Stimulated activated memory B cell treated with anti-CD40 and anti-IgM and Interleukin-4, amounts not matched to agents 10 μg/mL and 1 μg/mL and 100 μg/mL, for 72 hours (primary cell): ENCODE measurements at regions not wholly inside any gene's neighbourhood (a gene's known extent, or its start where the extent isn't known, plus 50 kb on each side); places are given as distances from the start of the nearest gene placed in this dataset.

ENCODE experiments used
- ATAC-seq: fragments of 150-1000 bp; cut with Tn5 transposase; 2 replicates; pipeline ENCODE4 v1.10.0; 2021
- H3K27ac Mint-ChIP-seq: one replicate; pipeline ENCODE4 v1.8.0; 2022; ENCODE audit warnings: mild to moderate bottlenecking, mixed read lengths
- H3K27me3 Mint-ChIP-seq: one replicate; pipeline ENCODE4 v1.8.0; 2022; ENCODE audit warnings: mixed read lengths
- H3K36me3 Mint-ChIP-seq: one replicate; pipeline ENCODE4 v1.8.0; 2022; ENCODE audit warnings: mixed read lengths
- H3K4me1 Mint-ChIP-seq: one replicate; pipeline ENCODE4 v1.8.0; 2022; ENCODE audit warnings: mixed read lengths
- H3K4me3 Mint-ChIP-seq: one replicate; pipeline ENCODE4 v1.8.0; 2022; ENCODE audit warnings: mild to moderate bottlenecking, moderate library complexity, mixed read lengths
- H3K9me3 Mint-ChIP-seq: one replicate; pipeline ENCODE4 v1.8.0; 2022; ENCODE audit warnings: mixed read lengths

- no peak overlapping the region for H3K4me3 Mint-ChIP-seq
- no peaks in the 10 kb centered on the region for H3K27me3 Mint-ChIP-seq
- peaks cover 9% of the 10 kb centered on the region for H3K9me3 Mint-ChIP-seq
- ATAC-seq, result no peak
- no peaks in the 10 kb centered on the region for H3K4me1 Mint-ChIP-seq
- H3K27ac Mint-ChIP-seq, result no peak overlapping the region
- H3K36me3 Mint-ChIP-seq, result no peaks in the 10 kb centered on the region
Observed at GRCh38 chr13:58869566-58869965, 1238.0 kb downstream of the PCDH17 start.

- peaks cover 10% of the 10 kb centered on the region for H3K9me3 Mint-ChIP-seq
- no peak overlapping the region for H3K4me3 Mint-ChIP-seq
- no peak overlapping the region for H3K27ac Mint-ChIP-seq
- H3K36me3 Mint-ChIP-seq, result no peaks in the 10 kb centered on the region
- ATAC-seq, result no peak
- no peaks in the 10 kb centered on the region for H3K4me1 Mint-ChIP-seq
- no peaks in the 10 kb centered on the region for H3K27me3 Mint-ChIP-seq
Observed at GRCh38 chr13:58876473-58876872, 1244.9 kb downstream of the PCDH17 start.

GRCh38 chr13:58879114-58879513, 1247.6 kb downstream of the PCDH17 start:
- no peaks in the 10 kb centered on the region for H3K36me3 Mint-ChIP-seq
- H3K27ac Mint-ChIP-seq, result no peak overlapping the region
- no peak overlapping the region for H3K4me3 Mint-ChIP-seq
- peaks cover 4% of the 10 kb centered on the region for H3K9me3 Mint-ChIP-seq
- no peaks in the 10 kb centered on the region for H3K27me3 Mint-ChIP-seq
- no peak for ATAC-seq
- no peaks in the 10 kb centered on the region for H3K4me1 Mint-ChIP-seq

- ATAC-seq, result no peak
- Mint-ChIP-seq H3K9me3 (peaks cover 4% of the 10 kb centered on the region), H3K4me1 (no peaks in the 10 kb centered on the region), H3K27me3 (no peaks in the 10 kb centered on the region), H3K27ac (no peak overlapping the region), H3K36me3 (no peaks in the 10 kb centered on the region), H3K4me3 (no peak overlapping the region)
Observed at GRCh38 chr13:58882516-58882915, 1251.0 kb downstream of the PCDH17 start.

- H3K27me3 Mint-ChIP-seq, result no peaks in the 10 kb centered on the region
- no peaks in the 10 kb centered on the region for H3K4me1 Mint-ChIP-seq
- peaks cover 4% of the 10 kb centered on the region for H3K9me3 Mint-ChIP-seq
Observed at GRCh38 chr13:58883405-58883804, 1251.9 kb downstream of the PCDH17 start.

GRCh38 chr13:58884353-58885209, 1253.0 kb downstream of the PCDH17 start:
- H3K4me3 Mint-ChIP-seq, result no peak overlapping the region
- no peak for ATAC-seq
- no peaks in the 10 kb centered on the region for H3K36me3 Mint-ChIP-seq
- no peak overlapping the region for H3K27ac Mint-ChIP-seq
- H3K9me3 Mint-ChIP-seq, result peaks cover 4% of the 10 kb centered on the region
- no peaks in the 10 kb centered on the region for H3K4me1 Mint-ChIP-seq
- H3K27me3 Mint-ChIP-seq, result no peaks in the 10 kb centered on the region

More at GRCh38 chr13:58883405-58883804, 1251.9 kb downstream of the PCDH17 start:
- no peak overlapping the region for H3K4me3 Mint-ChIP-seq
- H3K27ac Mint-ChIP-seq, result no peak overlapping the region
- no peaks in the 10 kb centered on the region for H3K36me3 Mint-ChIP-seq
- ATAC-seq, result no peak

GRCh38 chr13:58889474-58889873, 1257.9 kb downstream of the PCDH17 start:
- no peak overlapping the region for H3K4me3 Mint-ChIP-seq
- H3K9me3 Mint-ChIP-seq, result no peaks in the 10 kb centered on the region
- ATAC-seq, result no peak
- H3K36me3 Mint-ChIP-seq, result no peaks in the 10 kb centered on the region
- H3K27ac Mint-ChIP-seq, result no peak overlapping the region
- H3K4me1 Mint-ChIP-seq, result no peaks in the 10 kb centered on the region
- H3K27me3 Mint-ChIP-seq, result no peaks in the 10 kb centered on the region

GRCh38 chr13:58893396-58893795, 1261.9 kb downstream of the PCDH17 start:
- Mint-ChIP-seq H3K27ac (no peak overlapping the region), H3K4me3 (no peak overlapping the region), H3K9me3 (peaks cover 2% of the 10 kb centered on the region), H3K4me1 (no peaks in the 10 kb centered on the region), H3K36me3 (no peaks in the 10 kb centered on the region), H3K27me3 (no peaks in the 10 kb centered on the region)
- no peak for ATAC-seq

- ATAC-seq, result no peak
- Mint-ChIP-seq H3K9me3 (peaks cover 11% of the 10 kb centered on the region), H3K36me3 (no peaks in the 10 kb centered on the region), H3K4me3 (no peak overlapping the region), H3K4me1 (no peaks in the 10 kb centered on the region), H3K27ac (no peak overlapping the region), H3K27me3 (no peaks in the 10 kb centered on the region)
Observed at GRCh38 chr13:58906329-58907007, 1257.3 kb downstream of the DIAPH3 start.

- Mint-ChIP-seq H3K27ac (no peak overlapping the region), H3K27me3 (no peaks in the 10 kb centered on the region), H3K4me1 (no peaks in the 10 kb centered on the region), H3K36me3 (no peaks in the 10 kb centered on the region), H3K9me3 (peaks cover 11% of the 10 kb centered on the region), H3K4me3 (no peak overlapping the region)
- no peak for ATAC-seq
Observed at GRCh38 chr13:58907347-58907746, 1256.4 kb downstream of the DIAPH3 start.

- Mint-ChIP-seq H3K4me3 (no peak overlapping the region), H3K4me1 (no peaks in the 10 kb centered on the region), H3K9me3 (peaks cover 9% of the 10 kb centered on the region), H3K27ac (no peak overlapping the region), H3K27me3 (no peaks in the 10 kb centered on the region), H3K36me3 (no peaks in the 10 kb centered on the region)
- no peak for ATAC-seq
Observed at GRCh38 chr13:58908019-58908679, 1255.6 kb downstream of the DIAPH3 start.

GRCh38 chr13:58919551-58919950, 1244.2 kb downstream of the DIAPH3 start:
- Mint-ChIP-seq H3K9me3 (peaks cover 14% of the 10 kb centered on the region), H3K4me1 (no peaks in the 10 kb centered on the region)

GRCh38 chr13:58921129-58921528, 1242.6 kb downstream of the DIAPH3 start:
- H3K4me3 Mint-ChIP-seq, result no peak overlapping the region
- peaks cover 11% of the 10 kb centered on the region for H3K9me3 Mint-ChIP-seq

More at GRCh38 chr13:58919551-58919950, 1244.2 kb downstream of the DIAPH3 start:
- no peak for ATAC-seq
- H3K4me3 Mint-ChIP-seq, result no peak overlapping the region
- H3K36me3 Mint-ChIP-seq, result no peaks in the 10 kb centered on the region
- no peak overlapping the region for H3K27ac Mint-ChIP-seq
- H3K27me3 Mint-ChIP-seq, result no peaks in the 10 kb centered on the region

GRCh38 chr13:58926858-58927257, 1236.9 kb downstream of the DIAPH3 start:
- no peaks in the 10 kb centered on the region for H3K27me3 Mint-ChIP-seq
- H3K36me3 Mint-ChIP-seq, result no peaks in the 10 kb centered on the region
- H3K9me3 Mint-ChIP-seq, result peaks cover 7% of the 10 kb centered on the region
- H3K4me1 Mint-ChIP-seq, result no peaks in the 10 kb centered on the region
- ATAC-seq, result no peak
- no peak overlapping the region for H3K4me3 Mint-ChIP-seq
- H3K27ac Mint-ChIP-seq, result no peak overlapping the region

More at GRCh38 chr13:58921129-58921528, 1242.6 kb downstream of the DIAPH3 start:
- H3K36me3 Mint-ChIP-seq, result no peaks in the 10 kb centered on the region
- ATAC-seq, result no peak
- H3K27ac Mint-ChIP-seq, result no peak overlapping the region
- no peaks in the 10 kb centered on the region for H3K4me1 Mint-ChIP-seq
- H3K27me3 Mint-ChIP-seq, result no peaks in the 10 kb centered on the region

GRCh38 chr13:58933475-58933874, 1230.3 kb downstream of the DIAPH3 start:
- Mint-ChIP-seq H3K9me3 (no peaks in the 10 kb centered on the region), H3K27me3 (no peaks in the 10 kb centered on the region), H3K27ac (no peak overlapping the region), H3K4me3 (no peak overlapping the region), H3K36me3 (no peaks in the 10 kb centered on the region), H3K4me1 (no peaks in the 10 kb centered on the region)
- ATAC-seq, result no peak
